H9 (cell line): ENCODE measurements at regions not wholly inside any gene's neighbourhood (a gene's known extent, or its start where the extent isn't known, plus 50 kb on each side); places are given as distances from the start of the nearest gene placed in this dataset.

Experiments
- DNase-seq: peaks from one replicate; pipeline ENCODE4 v3.0.0-alpha.2; 2017
- H2AFZ ChIP-seq: one replicate; pipeline ENCODE4 v1.6.1; 2013; ENCODE audit warnings: mild to moderate bottlenecking, low read length, control low read depth, moderate library complexity
- H2AK5ac ChIP-seq: 2 replicates; pipeline ENCODE4 v1.6.1; 2013; ENCODE audit warnings: low read length, control low read depth, mixed read lengths; ENCODE audit not compliant: insufficient read length
- H2BK120ac ChIP-seq: one replicate; pipeline ENCODE4 v1.6.1; 2013; ENCODE audit warnings: low read depth, mild to moderate bottlenecking, low read length, control low read depth, inconsistent platforms; ENCODE audit not compliant: poor library complexity, severe bottlenecking
- H2BK12ac ChIP-seq: 2 replicates; pipeline ENCODE4 v1.6.1; 2013; ENCODE audit warnings: low read length, control low read depth, mixed read lengths, low read depth; ENCODE audit not compliant: insufficient read length
- H2BK15ac ChIP-seq: 2 replicates; pipeline ENCODE4 v1.6.1; 2013; ENCODE audit warnings: low read depth, low read length, control low read depth
- H2BK20ac ChIP-seq: one replicate; pipeline ENCODE4 v1.6.1; 2013; ENCODE audit warnings: low read depth, mild to moderate bottlenecking, low read length, control low read depth, inconsistent platforms; ENCODE audit not compliant: poor library complexity, severe bottlenecking
- H2BK5ac ChIP-seq: 2 replicates; pipeline ENCODE4 v1.6.1; 2013; ENCODE audit warnings: low read length, control low read depth, mixed read lengths; ENCODE audit not compliant: insufficient read length
- H3K14ac ChIP-seq: 2 replicates; pipeline ENCODE4 v1.6.1; 2013; ENCODE audit warnings: low read length, control low read depth; ENCODE audit not compliant: insufficient read depth
- H3K18ac ChIP-seq: 2 replicates; pipeline ENCODE4 v1.6.1; 2013; ENCODE audit warnings: low read depth, mild to moderate bottlenecking, mixed read lengths, low read length, control low read depth; ENCODE audit not compliant: insufficient read length
- H3K23ac ChIP-seq: 2 replicates; pipeline ENCODE4 v1.6.1; 2013; ENCODE audit warnings: low read length, control low read depth, mixed read lengths, low read depth; ENCODE audit not compliant: insufficient read length
- H3K23me2 ChIP-seq: 2 replicates; pipeline ENCODE4 v1.6.1; 2013; ENCODE audit warnings: low read depth, mild to moderate bottlenecking, mixed read lengths, low read length, control low read depth; ENCODE audit not compliant: insufficient read length, poor library complexity, severe bottlenecking
- H3K27ac ChIP-seq: 2 replicates; pipeline ENCODE4 v1.5.1; 2013; ENCODE audit warnings: low read length, control low read depth, mixed read lengths, low read depth; ENCODE audit not compliant: insufficient read length
- H3K27me3 ChIP-seq: 2 replicates; pipeline ENCODE4 v1.6.1; 2013; ENCODE audit warnings: low read length, control low read depth, inconsistent platforms; ENCODE audit not compliant: insufficient read depth
- H3K4ac ChIP-seq: 2 replicates; pipeline ENCODE4 v1.6.1; 2013; ENCODE audit warnings: low read depth, mild to moderate bottlenecking, control low read depth, inconsistent platforms, low read length, moderate library complexity
- H3K4me1 ChIP-seq: 2 replicates; pipeline ENCODE4 v1.6.1; 2013; ENCODE audit warnings: low read length, control low read depth, inconsistent platforms; ENCODE audit not compliant: insufficient read depth
- H3K4me2 ChIP-seq: 2 replicates; pipeline ENCODE4 v1.6.1; 2013; ENCODE audit warnings: low read length, control low read depth, mixed read lengths; ENCODE audit not compliant: insufficient read length, insufficient read depth
- H3K56ac ChIP-seq: 2 replicates; pipeline ENCODE4 v1.6.1; 2013; ENCODE audit warnings: low read depth, mild to moderate bottlenecking, mixed read lengths, low read length, control low read depth; ENCODE audit not compliant: insufficient read length
- H3K79me1 ChIP-seq: 2 replicates; pipeline ENCODE4 v1.6.1; 2013; ENCODE audit warnings: low read depth, mild to moderate bottlenecking, moderate library complexity, low read length, control low read depth, inconsistent platforms; ENCODE audit not compliant: insufficient read depth, poor library complexity, severe bottlenecking
- H3K79me2 ChIP-seq: 2 replicates; pipeline ENCODE4 v1.6.1; 2013; ENCODE audit warnings: low read length, control low read depth, inconsistent platforms; ENCODE audit not compliant: insufficient read depth
- H3K9ac ChIP-seq: 2 replicates; pipeline ENCODE4 v1.6.1; 2013; ENCODE audit warnings: low read length, control low read depth, mixed read lengths; ENCODE audit not compliant: insufficient read length; ENCODE audit errors: extremely low read depth
- H3K9me3 ChIP-seq: one replicate; pipeline ENCODE4 v1.6.1; 2013; ENCODE audit warnings: low read depth, low read length, inconsistent platforms; ENCODE audit not compliant: control insufficient read depth
- H3T11ph ChIP-seq: one replicate; pipeline ENCODE4 v1.6.1; 2013; ENCODE audit warnings: mild to moderate bottlenecking, low read length, control low read depth, inconsistent platforms
- H4K20me1 ChIP-seq: one replicate; pipeline ENCODE4 v1.6.1; 2013; ENCODE audit not compliant: control insufficient read depth, insufficient read length, insufficient read depth
- H4K5ac ChIP-seq: 2 replicates; pipeline ENCODE4 v1.6.1; 2013; ENCODE audit warnings: low read depth, mild to moderate bottlenecking, mixed read lengths, low read length, control low read depth; ENCODE audit not compliant: insufficient read length
- H4K8ac ChIP-seq: replicated peaks from 2 replicates; pipeline ENCODE4 v1.6.1; 2013; ENCODE audit warnings: low read length, control low read depth, mixed read lengths, low read depth; ENCODE audit not compliant: insufficient read length
- H4K91ac ChIP-seq: 2 replicates; pipeline ENCODE4 v1.6.1; 2013; ENCODE audit warnings: low read depth, mild to moderate bottlenecking, moderate library complexity, mixed read lengths, low read length, control low read depth; ENCODE audit not compliant: insufficient read length
- H3K27ac Mint-ChIP-seq, 3 experiments: 2 replicates in 2 of 3; 3 replicates in 1 of 3; pipeline ENCODE4 v1.8.0; 2020 to 2021; ENCODE audit warnings: mixed read lengths in 3 of 3, mild to moderate bottlenecking in 1 of 3, moderate library complexity in 1 of 3
- H3K27me3 Mint-ChIP-seq: 2 replicates; pipeline ENCODE4 v1.8.0; 2021; ENCODE audit warnings: low read depth, mild to moderate bottlenecking, moderate library complexity, mixed read lengths
- H3K36me3 Mint-ChIP-seq, 3 experiments: 2 replicates in 2 of 3; 3 replicates in 1 of 3; pipeline ENCODE4 v1.8.0; 2020 to 2021; ENCODE audit warnings: low read depth in 3 of 3, mixed read lengths in 3 of 3; ENCODE audit not compliant: insufficient read depth in 1 of 3
- H3K4me1 Mint-ChIP-seq, 2 experiments: 2 replicates each; pipeline ENCODE4 v1.8.0; 2020; ENCODE audit warnings: mixed read lengths in 2 of 2
- H3K4me3 Mint-ChIP-seq, 2 experiments: 2 replicates in 1 of 2; 3 replicates in 1 of 2; pipeline ENCODE4 v1.8.0; 2020 to 2021; ENCODE audit warnings: mild to moderate bottlenecking in 2 of 2, mixed read lengths in 2 of 2, moderate library complexity in 1 of 2
- H3K9me3 Mint-ChIP-seq, 2 experiments: 2 replicates in 1 of 2; 3 replicates in 1 of 2; pipeline ENCODE4 v1.8.0; 2020; ENCODE audit warnings: mild to moderate bottlenecking in 2 of 2, mixed read lengths in 2 of 2, moderate library complexity in 1 of 2
- CTCF ChIP-seq: fragments of 200-600 bp; sonication (generic); conservative IDR thresholded peaks from 3 replicates; pipeline ENCODE4 v1.8.0; 2021; ENCODE audit warnings: antibody characterized with exemption, mild to moderate bottlenecking
- WGBS: extraction: QIAGEN DNeasy Blood & Tissue Kit; methylation state at CpG from one replicate; pipeline ENCODE4 v1.1.7; 2013; ENCODE audit warnings: missing lambda C conversion rate, low lambda C conversion rate, mixed read lengths; ENCODE audit not compliant: insufficient read length; ENCODE audit errors: extremely low coverage; 5-methylcytosine and 5-hydroxymethylcytosine counted together

GRCh38 chr20:10739134-10739533, 65.3 kb upstream of the JAG1 start:
- no peak overlapping the region for H3K4me2 ChIP-seq

More at GRCh38 chr20:10739134-10739533, 65.3 kb upstream of the JAG1 start:
- Histone ChIP-seq H3K27me3 (no peaks in the 10 kb centered on the region), H3K79me1 (no peaks in the 10 kb centered on the region), H3K4ac (no peak overlapping the region), H2BK15ac (no peak overlapping the region), H2BK120ac (no peak overlapping the region), H2AFZ (no peak overlapping the region), H4K5ac (no peak overlapping the region), H3K14ac (no peak overlapping the region), H3K9ac (no peak overlapping the region), H2BK12ac (no peak overlapping the region), H3T11ph (no peak overlapping the region), H3K79me2 (no peaks in the 10 kb centered on the region), H3K56ac (no peak overlapping the region), H3K9me3 (no peaks in the 10 kb centered on the region), H3K23me2 (no peaks in the 10 kb centered on the region), H4K8ac (no peak overlapping the region), H4K20me1 (no peaks in the 10 kb centered on the region), H2AK5ac (no peak overlapping the region), H3K27ac (no peak overlapping the region), H2BK20ac (no peak overlapping the region), H3K18ac (no peak overlapping the region), H3K23ac (no peak overlapping the region), H3K4me1 (no peaks in the 10 kb centered on the region), H4K91ac (no peak overlapping the region), H2BK5ac (no peak overlapping the region)
- no peaks in the 10 kb centered on the region for H3K27me3 Mint-ChIP-seq
- no CpG with 5 or more reads among the region's 1 CpG for WGBS
- no peak overlapping the region for H3K27ac Mint-ChIP-seq
- H3K4me3 Mint-ChIP-seq = no peak overlapping the region
- H3K36me3 Mint-ChIP-seq = no peaks in the 10 kb centered on the region; a peak in 1 of 7 replicates
- no peaks in the 10 kb centered on the region; a peak in 1 of 5 replicates for H3K9me3 Mint-ChIP-seq
- H3K4me1 Mint-ChIP-seq = peaks cover 3% of the 10 kb centered on the region in 2 experiments; a peak in 1 of 4 replicates
- DNase-seq = no peak
- TF ChIP-seq CTCF = no peak
